Activated naive CD4-positive, alpha-beta T cell treated with Interleukin-2 at 50 U/mL for 16 hours (primary cell): ENCODE measurements at regions not wholly inside any gene's neighbourhood (a gene's known extent, or its start where the extent isn't known, plus 50 kb on each side); places are given as distances from the start of the nearest gene placed in this dataset.
"Not testable (repeated sequence)": the region's sequence is repeated elsewhere in the genome, so short reads cannot be mapped to it uniquely, and the experiment has no call there.

Experiments used
- DNase-seq: peaks from one replicate; pipeline ENCODE4 v3.0.0-alpha.2; 2020

DNA sequence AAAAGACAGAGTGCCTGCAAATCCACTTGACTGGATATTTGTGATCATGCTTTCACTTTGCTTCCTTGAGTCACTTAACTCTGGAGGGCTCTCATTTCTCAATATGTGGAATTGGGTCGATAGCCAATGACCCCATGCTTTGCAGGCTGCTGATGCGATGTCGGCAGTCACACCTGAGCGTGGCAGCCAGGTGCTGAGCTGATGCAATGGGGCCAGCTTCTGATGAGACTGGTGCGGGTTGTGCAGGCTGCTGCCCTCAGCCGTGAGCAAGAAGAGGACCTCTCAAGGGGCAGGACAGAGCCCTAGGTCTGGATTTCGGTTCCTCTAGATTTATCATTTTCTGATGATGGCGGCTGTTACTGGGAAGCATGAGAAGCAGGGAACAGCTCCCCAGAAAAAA is 334.1 kb downstream of the TEX29 start:
- DNase-seq, result no peak

DNA sequence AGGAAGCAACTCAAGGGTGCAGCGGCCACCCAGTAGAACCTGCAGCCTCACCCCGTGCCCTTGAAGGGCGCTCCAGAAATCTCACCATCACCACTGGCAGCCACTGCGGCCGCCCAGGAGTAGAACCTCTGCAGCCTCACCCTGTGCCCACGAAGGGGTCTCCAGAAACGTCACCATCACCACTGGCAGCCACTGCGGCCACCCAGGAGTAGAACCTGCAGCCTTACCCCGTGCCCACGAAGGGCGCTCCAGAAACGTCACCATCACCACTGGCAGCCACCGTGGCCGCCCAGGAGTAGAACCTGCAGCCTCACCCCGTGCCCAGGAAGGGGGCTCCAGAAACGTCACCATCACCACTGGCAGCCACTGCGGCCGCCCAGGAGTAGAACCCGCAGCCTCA is 336.0 kb downstream of the TEX29 start:
- no peak for DNase-seq

DNA sequence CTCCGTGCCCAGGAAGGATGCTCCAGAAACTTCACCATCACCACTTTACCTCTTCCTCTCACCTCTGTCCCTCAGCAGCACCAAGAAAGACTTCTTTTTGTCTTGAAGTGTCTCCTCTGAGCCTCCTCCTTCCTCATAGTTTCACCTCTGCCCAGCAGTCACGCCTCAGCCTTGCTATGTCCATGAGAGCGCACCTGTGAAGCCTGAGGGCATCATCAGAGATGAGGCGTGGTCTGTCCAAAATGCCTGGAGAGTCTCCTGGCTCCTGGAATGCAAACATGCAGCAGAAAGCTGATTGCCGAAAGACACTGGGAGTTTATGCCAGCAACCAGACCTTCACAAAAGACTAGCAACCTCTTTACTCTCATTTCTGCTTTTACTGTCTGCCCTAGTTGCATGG is 336.6 kb downstream of the TEX29 start:
- DNase-seq, result no peak

DNA sequence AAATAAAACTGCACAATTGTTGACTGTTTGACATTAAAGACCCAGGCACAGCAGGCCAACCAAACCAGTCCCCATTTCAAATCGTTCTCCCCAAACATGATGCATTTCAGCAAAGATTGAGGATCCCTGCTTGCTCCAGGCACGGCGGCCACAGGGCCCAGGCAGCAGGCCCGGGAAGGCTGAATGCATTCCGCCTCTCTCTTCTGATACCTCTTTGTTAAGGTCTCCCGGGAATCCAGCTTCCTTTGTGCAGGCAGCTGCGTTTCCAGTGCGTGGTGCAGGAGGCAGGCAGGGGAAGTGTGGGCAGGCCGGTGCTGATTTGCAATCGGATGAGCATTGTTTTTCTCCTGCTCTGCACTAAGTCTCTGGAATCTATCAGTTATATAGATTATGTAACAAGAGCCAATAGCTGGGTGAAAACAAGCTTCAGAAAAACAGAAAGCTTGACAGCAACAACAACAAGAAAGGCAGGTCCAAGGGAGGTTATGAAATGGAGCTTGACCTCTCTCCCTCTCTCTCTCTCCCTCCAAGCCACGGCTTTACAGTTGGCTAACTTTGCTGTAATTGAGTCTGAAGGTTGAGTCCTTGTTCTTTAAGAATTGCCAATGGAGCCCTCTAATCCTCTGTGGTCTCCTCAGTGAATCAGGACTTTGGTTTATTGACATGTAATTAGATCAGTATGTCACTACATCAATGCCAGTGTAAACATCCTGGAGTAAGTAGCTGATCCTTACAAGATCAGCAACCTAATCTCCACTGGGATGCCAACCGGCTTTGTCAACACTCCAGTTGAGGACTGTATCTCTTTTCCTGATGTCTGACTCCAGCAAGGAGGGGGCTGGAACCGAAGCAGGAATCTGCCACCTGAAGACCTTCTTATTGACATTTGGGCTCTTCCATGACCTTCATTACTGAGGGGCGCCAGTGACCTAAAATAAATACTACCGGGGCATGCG is 338.0 kb downstream of the TEX29 start:
- no peak for DNase-seq

DNA sequence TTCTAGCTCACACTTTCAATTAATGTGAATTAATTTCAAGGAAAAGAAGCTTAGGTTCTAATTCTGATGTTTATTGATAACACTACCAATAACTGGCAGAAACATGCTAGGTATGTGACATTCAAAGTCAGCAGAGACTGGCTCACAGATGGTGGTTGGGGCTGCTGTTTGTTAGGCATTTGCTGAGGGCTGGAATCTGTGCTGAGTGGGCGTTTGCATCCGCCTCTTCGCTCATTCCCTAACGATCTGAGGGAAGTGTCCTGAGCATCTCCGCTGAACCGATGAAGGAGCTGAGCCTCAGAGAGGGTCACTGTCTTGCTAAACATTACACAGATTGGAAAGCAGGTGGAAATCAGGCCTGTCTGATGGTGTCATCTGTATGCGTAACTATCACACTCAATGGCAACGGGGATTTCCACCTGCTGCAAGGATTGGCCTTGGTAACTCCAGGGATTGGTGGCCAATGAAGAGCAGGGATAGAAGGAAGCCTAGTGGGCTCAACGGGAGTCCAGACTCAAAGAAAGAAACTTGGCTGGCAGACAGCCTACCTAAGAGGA is 338.9 kb downstream of the TEX29 start:
- no peak for DNase-seq

DNA sequence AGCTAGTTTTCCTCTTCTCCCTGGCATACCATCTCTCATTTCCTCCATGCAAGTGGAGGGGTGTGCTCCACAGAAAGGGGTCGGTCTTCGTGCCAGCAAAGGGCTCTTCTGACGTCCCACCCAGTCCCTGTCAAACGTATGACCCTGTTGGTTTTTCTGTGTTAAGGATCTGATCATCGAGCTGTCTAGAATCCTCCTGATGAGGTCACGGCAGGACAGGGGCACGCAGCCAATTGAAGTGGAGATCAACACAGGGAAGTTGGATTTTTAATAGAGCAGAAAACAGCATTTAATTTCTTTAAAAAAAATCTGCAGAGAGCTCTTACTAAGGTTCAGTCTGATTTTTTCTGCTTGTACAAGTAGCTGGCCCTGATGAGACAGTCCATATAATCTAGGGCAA is 339.4 kb downstream of the TEX29 start:
- DNase-seq, result no peak

DNA sequence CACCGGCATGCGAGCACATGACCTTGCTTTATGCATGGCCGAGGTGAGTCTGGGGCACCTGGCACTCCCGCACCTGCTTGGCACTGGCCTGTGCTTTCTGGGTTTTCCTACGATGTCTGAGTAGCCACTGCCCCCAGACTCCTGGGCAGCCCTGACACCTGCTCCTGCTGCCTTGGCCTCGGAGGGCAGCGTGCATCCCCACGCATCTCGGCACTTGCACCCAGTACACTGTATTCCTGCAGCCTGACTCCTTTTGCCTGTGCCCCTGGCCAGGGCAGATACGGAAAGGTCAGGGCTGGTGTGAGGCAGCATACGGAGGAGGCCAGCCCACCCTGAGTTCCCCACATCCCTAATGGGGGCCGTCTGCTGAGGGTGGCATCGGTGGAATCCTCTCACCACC is 340.6 kb downstream of the TEX29 start:
- no peak for DNase-seq

DNA sequence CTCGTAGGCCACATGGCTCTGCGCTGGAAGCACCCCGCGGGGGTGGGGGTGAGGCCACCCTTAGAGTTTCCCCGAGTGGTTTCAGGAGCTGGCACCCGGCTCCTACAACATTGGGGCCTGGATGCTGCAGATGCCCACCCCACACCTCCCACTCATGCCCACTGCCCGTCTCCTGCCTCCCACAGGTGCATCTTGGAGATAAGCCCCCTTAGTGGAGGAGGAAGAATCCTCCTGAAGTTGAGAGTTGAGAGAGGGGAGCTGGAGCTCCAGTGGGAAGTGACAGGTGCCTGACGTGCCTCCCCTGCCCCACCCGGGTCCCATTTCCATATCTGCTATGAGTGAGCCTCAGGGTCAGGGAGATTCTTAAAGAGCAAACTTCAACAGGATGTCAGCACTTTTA is 341.3 kb downstream of the TEX29 start:
- DNase-seq, result no peak

DNA sequence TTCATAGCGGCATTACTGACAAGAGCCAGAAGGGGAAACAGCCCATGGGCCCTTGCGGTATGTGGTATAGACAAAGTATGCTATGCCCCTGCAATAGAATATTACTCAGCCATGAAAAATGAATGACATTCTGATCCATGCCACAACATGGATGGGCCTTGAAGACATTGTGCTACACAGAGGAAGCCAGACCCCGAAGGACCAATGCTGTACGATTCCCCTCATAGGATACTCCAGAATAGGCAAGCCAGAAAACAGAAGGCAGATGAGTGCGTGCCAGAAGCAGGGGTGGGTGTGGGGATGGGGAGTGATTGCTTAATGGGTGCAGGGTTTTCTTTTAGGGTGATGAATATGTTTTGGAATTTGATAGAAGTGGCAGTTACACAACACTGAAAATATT is 342.0 kb downstream of the TEX29 start:
- no peak for DNase-seq

DNA sequence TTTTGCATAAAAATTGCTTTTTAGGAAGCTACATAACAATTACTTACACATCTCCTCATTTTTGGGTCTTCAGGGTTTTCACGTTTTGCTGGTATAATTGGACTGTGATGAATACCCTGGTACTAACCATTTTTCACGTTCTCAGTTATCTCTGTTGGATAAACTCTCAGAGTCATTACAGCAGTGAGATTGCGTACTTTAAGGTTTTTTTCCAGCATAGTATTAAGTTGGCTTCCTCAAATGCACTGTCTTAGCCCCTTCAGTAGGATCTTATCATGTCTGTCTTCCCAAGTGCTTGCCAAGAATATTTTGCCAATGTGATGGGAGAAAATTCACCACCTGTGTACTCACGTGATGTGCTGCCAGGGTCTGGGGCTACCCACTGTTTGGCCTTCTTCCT is 342.5 kb downstream of the TEX29 start:
- DNase-seq, result no peak

DNA sequence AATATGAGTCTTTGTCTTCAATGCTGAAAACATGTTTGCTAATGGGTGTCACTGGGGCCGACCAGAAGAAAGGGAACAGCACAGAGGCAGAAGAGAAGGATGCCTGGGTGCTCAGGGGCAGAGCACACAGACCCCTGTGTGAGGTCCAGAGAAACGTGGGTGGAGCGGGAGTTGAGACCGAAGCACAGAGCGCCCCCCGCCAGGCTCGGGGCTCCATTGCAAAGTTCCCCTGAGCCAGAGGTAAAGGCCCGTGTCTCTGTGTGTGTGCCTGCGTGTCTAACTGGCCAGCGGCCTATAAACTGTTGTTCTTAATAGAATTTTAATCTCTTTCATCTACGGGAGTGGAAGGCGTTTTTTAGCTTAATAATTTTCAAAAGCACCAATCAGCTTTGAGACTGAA is 343.1 kb downstream of the TEX29 start:
- no peak for DNase-seq

DNA sequence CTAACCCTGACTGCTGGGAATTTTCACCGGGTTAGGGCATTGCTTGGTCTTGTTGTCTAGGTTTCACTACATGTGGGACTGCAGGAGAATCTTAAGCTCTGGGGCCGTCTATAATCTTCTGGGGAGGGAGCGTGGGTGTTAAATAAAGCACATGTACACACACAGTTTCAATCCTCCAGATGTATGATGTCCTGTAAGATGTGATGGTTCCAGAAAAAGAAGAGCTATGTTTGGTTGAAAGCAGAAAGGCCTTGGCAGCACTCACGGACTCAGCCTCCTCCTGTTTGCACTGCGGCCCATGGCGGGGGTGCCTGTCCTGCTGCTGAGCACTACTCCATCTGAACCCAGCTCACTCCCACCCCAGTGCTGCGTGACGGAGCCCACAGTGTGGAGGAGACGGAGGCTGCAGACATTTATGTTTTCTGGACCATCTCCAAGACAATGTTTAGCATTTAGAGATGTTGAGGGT is 343.5 kb downstream of the TEX29 start:
- no peak for DNase-seq

DNA sequence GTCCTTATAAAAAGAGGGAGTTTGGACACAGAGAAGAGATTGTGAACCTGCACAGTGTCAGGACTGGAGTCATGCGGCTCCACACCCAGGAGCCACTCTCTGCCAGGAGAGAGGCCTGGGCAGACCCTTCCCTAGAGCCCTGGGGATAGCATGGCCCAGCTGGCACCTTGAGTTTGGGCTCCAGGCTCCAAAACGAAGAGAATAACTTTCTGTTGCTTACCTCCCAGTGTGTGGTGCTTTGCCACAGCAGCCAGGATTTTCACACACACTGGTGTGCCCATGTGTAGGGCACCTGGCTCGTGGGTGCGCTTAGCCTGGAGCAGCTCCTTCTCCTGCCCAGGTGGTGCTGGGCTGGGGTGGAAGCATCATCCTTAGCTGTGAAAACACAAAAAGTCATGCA is 344.3 kb downstream of the TEX29 start:
- DNase-seq, result no peak

DNA sequence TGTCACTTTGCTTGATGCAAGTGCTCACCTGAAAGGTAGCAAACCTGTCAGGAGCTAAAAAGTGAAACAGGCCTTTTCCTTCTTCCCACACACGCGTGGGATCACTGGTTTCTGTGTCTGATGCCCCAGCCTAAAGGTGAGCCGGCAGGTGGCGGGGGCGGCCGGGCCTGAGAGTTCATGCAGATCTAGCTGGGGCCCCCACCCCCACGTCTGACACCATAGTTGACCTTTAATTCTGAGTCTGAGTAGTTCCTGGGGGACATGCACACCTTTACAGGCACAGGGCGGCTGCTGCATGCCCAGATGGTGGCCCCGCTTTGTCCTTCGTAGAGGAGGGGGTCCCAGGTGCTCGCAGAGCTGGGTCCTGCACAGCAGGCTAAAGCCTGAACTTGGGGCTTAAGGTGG is 345.3 kb downstream of the TEX29 start:
- DNase-seq, result no peak

DNA sequence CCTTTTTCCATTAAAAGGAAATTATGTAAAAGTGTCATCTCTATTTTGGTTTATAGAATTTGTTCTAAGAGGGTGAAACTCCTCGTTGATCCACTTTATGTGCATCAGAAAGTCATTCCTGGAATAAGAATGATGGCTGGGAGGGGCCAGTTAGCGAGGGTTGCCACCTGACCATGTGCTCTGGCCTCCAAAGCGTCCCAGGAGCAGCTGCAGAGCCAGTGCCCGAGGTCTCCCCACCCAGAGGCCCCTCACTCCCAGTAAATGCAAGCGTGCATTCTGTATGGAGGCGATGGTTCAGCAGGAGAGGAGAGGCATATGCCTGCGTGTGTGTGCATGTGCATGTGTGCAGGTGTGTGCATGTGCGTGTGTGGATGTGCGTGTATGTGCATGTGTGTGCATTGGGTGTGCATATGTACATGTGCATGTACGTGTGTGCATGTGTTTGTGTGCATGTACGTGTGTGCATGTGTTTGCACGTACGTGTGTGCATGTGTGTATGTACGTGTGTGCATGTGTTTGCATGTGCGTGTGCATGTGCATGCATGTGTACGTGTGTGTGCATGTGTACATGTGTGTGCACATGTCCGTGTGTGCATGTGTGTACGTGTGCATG is 345.8 kb downstream of the TEX29 start:
- no peak for DNase-seq

DNA sequence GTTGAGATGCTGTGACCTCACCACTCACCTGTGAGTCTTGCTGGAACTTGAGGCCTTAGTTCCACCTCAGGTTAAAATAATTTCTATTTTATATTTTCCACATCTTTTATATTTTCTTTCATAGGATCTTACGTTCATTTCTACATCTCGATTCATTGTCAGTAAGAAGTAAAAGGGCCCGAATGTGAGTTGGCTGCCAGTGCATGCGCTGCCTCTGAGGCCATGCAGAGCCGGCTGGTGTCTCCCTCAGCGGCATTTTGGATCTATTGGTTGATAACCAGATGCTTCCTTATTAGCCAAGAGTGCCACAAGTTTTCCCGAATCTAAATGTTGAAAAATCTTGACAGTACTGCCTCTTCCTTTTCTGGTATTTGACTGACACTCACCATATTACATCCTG is 347.3 kb downstream of the TEX29 start:
- no peak for DNase-seq

DNA sequence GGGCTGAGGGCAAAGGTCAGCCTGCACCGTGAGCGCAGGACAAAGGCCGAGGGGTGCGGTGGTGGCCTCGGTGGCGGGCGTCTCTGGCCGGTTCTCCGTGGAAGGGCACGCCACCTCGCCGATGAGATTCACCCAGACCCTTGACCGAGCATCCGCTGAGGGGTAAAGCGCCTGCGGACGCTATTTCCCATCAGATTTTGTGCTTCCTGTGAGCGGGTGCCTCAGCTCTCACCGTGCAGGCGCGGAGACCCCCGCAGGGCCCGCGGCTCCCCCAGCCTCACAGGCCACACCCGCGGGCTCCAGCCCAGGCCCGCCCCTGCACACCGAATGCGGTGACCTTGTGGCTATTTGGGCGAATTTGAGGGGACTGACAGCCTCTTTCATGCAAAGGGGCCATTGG is 348.0 kb downstream of the TEX29 start:
- DNase-seq, result no peak

DNA sequence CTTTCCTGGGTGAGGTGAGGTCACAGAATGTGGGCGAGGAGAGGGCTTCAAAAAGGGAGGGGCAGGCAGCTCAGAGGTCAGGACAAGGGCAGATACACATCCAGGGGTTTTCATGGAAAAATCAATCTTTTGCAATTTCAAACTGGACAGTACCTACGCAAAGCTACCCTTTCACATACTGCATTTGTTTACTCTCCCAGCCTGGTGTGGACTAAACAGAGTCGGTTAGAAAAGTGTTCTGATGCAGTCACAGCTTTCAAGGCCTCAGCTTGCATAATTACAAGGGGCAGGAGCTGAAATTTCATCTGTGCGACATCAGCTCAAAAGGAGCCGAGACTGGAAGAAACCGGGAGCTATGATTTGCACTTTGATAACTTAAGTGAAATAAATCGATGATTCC is 351.8 kb downstream of the TEX29 start:
- DNase-seq, result not testable (repeated sequence)

DNA sequence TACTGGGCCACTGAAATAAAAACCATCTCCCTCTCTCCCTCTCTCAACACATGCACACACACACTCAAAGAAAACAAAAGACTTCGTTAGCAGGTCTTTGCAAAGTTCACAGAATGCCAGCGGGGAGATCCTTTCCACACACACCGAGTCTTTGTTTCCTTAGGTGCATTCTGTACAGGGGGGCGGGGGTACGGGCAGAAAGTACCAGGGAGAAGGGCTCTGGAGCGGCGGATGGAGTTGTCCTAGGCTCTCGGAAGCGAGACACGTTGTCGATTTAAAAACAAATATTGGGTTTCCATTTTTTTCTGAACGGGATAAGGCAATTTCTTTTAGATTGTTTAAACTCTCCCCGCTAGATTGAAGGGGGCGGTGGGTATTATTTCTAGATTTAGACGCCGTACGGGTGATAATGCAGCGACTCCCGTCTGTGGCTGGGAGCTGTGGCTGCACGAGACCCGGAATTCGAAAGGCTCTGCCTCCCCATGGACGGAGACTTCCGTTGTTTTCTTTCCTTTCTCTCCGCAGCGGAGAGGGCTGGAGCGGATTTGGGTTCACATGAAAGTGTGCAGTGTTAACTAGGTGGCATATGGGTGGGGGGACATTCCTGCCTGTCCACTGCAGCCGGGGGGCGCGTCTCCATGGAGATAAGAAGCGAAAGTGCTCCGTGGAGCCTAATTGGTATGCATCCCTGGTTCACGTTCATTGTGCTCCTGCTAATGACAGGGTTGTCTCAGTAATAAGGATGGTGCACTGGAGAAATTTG is 357.9 kb downstream of the TEX29 start:
- not testable (repeated sequence) for DNase-seq

DNA sequence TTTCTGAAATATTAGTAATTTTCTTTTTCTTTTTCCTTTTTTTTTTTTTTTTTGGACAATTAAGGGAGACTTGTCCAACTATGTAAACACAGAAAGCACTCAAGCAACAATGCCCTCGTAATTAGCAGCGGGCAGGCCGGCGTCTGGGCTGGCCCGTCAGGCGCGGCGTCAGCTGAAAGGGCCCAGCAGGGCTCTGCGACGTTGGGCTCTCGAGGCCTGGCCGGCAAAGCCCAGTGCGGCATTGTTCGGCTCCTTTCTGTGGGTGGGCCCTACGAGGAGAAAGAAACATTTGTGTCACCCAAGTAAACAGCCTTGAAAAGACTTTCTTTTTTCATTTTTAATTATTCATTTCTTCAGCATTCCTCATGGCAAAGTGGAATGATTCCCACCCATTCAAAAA is 359.2 kb downstream of the TEX29 start:
- DNase-seq, result not testable (repeated sequence)

DNA sequence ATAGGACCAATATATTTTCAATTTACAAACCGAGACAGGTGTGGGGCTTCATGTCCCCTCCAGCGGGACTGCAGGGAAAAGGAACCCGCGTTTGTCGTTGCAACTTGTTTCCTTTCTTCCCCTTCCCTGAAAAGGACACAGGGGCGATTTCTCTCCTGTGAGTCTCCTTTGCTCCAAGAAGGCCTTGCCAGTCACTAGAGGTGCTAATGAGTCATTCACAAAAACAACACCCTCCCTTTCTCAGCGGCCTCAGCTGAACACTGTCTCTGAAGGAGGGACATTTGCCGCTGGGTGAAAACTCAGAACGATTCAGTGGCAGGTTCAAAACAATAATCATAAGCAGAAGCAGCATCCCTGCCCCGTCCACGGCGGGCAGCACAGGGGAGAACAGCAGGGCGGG is 359.7 kb downstream of the TEX29 start:
- not testable (repeated sequence) for DNase-seq

DNA sequence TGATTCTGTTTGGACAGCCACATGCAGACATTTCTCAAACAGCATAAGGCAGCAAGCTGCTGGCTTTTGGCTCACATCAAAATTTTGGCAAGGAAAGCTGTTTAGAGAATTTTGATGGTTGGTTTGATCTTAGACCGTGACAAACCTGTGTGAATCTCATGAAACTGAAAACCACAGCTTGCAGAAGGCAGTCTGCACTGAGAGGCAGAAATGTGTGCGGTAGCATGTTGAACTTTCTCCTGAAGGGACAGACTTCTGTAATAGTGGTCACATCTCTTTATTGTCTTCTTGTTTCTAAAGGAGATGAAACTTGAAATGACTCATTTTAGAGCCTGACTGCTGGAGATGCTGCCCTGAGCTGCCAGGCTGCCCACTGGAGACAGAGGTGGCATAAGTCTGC is 371.6 kb downstream of the TEX29 start:
- DNase-seq, result not testable (repeated sequence)

DNA sequence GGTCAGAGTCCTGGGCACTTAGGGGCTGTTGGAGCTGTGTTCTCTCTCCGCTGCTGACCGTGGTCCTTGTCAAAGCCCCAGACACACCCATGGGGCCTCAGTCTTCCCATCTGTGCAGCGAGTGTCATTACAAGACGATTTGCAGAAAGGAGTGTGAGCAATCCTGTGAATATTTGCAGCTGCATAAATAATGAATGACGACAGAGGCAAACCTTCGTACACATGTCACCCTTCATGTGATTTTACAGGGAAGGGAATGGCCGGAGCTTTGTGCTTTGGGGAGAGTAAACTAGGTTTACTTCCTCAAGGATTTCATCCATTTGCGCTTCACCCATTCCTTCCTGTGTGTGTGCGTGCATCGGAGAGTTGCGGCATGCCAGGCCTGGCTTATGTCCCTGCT is 370.8 kb upstream of the SOX1 start:
- DNase-seq, result not testable (repeated sequence)
